ENCODE measurements at regions not wholly inside any gene's neighbourhood (a gene's known extent, or its start where the extent isn't known, plus 50 kb on each side); places are given as distances from the start of the nearest gene placed in this dataset.

DNA sequence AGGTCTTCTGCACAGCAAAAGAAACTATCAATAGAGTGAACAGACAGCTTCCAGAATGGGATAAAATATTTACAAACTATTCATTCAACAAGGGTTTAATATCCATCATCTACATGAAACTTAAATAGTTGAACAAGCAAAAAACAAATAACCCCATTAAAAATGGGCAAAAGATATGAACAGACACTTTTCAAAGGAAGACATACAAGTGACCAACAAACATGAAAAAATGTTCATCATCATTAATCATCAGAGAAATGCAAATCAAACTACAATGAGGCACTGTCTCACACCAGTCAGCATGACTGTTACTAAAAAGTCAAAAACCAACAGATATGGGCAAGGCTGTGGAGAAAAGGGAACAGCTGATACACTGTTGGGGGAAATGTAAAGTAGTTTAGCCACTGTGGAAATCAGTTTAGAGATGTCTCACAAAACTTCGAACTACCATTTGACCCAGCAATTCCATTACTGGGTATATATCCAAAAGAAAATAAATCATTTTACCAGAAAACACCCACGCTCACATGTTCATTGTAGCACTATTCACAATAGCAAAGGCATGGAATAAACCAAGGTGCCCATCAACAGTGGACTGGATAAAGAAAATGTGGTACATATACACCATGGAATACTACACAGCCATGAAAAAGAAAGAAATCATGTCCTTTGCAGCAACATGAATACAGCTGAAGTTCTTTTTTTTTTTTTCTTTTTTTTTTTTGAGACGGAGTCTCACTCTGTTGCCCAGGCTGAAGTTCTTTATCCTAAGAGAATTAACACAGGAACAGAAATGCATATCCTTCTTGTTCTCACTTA lies 172.6 kb downstream of the KLF6 start:
- Histone ChIP-seq H3K27ac (no peak overlapping the region), H3K27me3 (no peaks in the 10 kb centered on the region), H3K9me3 (peaks cover 0 to 27% of the 10 kb centered on the region in 2 donors), H3K4me1 (no peaks in the 10 kb centered on the region), H3K36me3 (no peaks in the 10 kb centered on the region), H3K4me3 (no peak overlapping the region)
- ATAC-seq (no peak), DNase-seq (no peak)
- intact Hi-C loops (cut with DNase I), result no loop called here
- TF ChIP-seq CTCF (IDR thresholded peaks at IDR 0.05), result no peak

DNA sequence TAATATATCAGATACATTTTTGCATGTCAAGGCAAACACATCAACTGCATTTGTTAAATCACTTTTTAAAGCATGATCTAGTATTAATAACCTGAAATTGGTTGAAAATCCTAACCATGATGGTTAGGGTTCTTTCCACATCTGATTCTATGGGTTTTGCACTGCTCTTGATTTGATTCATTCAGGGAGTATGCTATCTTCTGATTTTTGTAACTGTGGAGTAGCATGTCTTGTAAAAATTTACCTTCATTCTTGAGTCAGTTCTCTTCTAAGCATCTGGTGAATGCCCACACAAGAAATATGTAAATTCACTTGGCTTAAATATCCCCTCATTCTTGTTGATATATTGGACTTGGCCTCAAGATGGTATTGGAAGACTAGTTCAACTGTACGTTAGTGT lies 178.7 kb downstream of the KLF6 start:
- ATAC-seq (no peak), DNase-seq (no peak)
- Histone ChIP-seq H3K27ac (no peak overlapping the region), H3K27me3 (no peaks in the 10 kb centered on the region), H3K4me3 (no peak overlapping the region), H3K36me3 (no peaks in the 10 kb centered on the region), H3K4me1 (no peaks in the 10 kb centered on the region), H3K9me3 (peaks cover 0 to 32% of the 10 kb centered on the region in 2 donors)
- intact Hi-C loops (cut with DNase I), result no loop called here
- no peak for TF ChIP-seq CTCF (IDR thresholded peaks at IDR 0.05)

GRCh38 chr10:3605882-3606281 lies 179.1 kb downstream of the KLF6 start:
- no peak for TF ChIP-seq CTCF (IDR thresholded peaks at IDR 0.05)
- Histone ChIP-seq H3K27ac (no peak overlapping the region), H3K36me3 (no peaks in the 10 kb centered on the region), H3K4me3 (no peak overlapping the region), H3K4me1 (no peaks in the 10 kb centered on the region), H3K27me3 (no peaks in the 10 kb centered on the region), H3K9me3 (peaks cover 0 to 32% of the 10 kb centered on the region in 2 donors)
- DNase-seq, result no peak
- ATAC-seq, result no peak
- intact Hi-C loops (cut with DNase I), result no loop called here

GRCh38 chr10:3595736-3596135 lies 189.3 kb downstream of the KLF6 start:
- Histone ChIP-seq H3K36me3 (no peaks in the 10 kb centered on the region), H3K27ac (no peak overlapping the region), H3K4me3 (no peak overlapping the region), H3K9me3 (no peaks in the 10 kb centered on the region), H3K4me1 (no peaks in the 10 kb centered on the region), H3K27me3 (no peaks in the 10 kb centered on the region)
- no peak for TF ChIP-seq CTCF (IDR thresholded peaks at IDR 0.05)
- DNase-seq (no peak), ATAC-seq (no peak)
- intact Hi-C loops (cut with DNase I), result no loop called here

GRCh38 chr10:3593611-3594010 lies 191.4 kb downstream of the KLF6 start:
- Histone ChIP-seq H3K27ac (no peak overlapping the region), H3K4me3 (no peak overlapping the region), H3K9me3 (no peaks in the 10 kb centered on the region), H3K4me1 (no peaks in the 10 kb centered on the region), H3K36me3 (no peaks in the 10 kb centered on the region), H3K27me3 (no peaks in the 10 kb centered on the region)
- DNase-seq, result no peak
- no peak for TF ChIP-seq CTCF (IDR thresholded peaks at IDR 0.05)
- ATAC-seq, result no peak
- intact Hi-C loops (cut with DNase I), result no loop called here
